IPS-NIHi7 (cell line): ENCODE measurements at regions not wholly inside any gene's neighbourhood (a gene's known extent, or its start where the extent isn't known, plus 50 kb on each side); places are given as distances from the start of the nearest gene placed in this dataset.
"Not testable (repeated sequence)": the region's sequence is repeated elsewhere in the genome, so short reads cannot be mapped to it uniquely, and the experiment has no call there.

Experiments
- DNase-seq: peaks from one replicate; pipeline ENCODE4 v3.0.0; 2012; ENCODE audit warnings: mixed read lengths; ENCODE audit errors: extremely low spot score

DNA sequence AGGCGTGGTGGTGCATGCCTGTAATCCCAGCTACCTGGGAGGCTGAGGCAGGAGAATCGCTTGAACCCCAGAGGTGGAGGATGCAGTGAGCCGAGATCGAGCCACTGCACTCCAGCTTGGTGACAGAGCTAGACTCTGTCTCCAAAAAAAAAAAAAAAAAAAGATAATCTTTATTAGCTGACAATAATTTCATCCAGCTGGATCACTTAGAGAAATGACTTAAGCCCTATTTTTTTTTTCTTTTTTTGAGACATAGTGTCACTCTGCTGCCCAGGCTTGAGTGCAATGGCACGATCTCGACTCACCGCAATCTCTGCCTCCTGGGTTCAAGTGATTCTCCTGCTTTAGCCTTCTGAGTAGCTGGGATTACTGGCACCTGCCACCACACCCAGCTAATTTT, 51.6 kb upstream of the MAP4K4 start:
- not testable (repeated sequence) for DNase-seq

DNA sequence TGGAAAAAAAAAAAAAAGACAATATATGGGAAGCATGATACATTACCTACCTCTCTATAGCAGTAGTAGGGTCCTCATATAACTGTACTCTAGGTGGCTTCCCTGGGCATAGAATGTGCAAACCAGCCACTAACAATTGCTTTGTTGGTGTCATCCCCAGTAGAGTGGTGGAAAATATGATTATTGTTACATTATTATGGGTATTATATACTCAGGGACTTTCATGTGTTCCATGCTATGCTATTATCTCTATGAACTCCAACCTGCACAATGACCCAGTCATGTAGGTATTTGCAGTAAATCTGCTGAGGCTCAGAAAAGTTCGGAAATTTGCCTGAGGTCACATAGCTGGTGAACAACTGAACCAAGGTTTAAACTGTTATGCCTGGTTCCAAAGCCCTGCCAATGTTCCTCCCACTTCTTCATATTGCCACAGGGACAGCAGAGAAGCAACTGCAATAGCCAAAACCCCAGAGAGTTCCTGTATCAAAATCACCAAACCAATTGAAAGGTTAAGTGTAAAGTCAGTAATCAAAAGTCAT, 52.6 kb upstream of the MAP4K4 start:
- no peak for DNase-seq

DNA sequence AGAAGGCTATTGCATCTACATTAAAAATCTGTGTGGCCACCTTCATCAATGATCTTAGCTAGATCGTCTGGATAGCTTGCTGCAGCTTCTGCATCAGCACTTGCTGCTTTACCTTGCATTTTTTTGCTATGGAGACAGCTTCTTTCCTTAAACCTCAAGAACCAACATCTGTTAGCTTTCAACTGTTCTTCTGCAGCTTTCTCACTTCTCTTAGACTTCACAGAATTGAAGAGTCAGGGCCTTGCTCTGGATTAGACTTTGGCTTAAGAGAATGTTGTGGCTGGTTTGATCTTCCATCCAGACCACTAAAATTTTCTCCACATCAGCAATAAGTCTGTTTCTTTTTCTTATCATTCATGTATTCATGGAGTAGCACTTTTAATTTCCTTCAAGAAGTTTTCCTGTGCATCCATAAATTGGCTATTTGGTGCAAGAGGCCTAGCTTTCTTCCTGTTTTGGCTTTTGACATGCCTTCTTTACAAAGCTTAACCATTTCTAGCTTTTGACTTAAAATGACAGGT, 54.4 kb upstream of the MAP4K4 start:
- no peak for DNase-seq

DNA sequence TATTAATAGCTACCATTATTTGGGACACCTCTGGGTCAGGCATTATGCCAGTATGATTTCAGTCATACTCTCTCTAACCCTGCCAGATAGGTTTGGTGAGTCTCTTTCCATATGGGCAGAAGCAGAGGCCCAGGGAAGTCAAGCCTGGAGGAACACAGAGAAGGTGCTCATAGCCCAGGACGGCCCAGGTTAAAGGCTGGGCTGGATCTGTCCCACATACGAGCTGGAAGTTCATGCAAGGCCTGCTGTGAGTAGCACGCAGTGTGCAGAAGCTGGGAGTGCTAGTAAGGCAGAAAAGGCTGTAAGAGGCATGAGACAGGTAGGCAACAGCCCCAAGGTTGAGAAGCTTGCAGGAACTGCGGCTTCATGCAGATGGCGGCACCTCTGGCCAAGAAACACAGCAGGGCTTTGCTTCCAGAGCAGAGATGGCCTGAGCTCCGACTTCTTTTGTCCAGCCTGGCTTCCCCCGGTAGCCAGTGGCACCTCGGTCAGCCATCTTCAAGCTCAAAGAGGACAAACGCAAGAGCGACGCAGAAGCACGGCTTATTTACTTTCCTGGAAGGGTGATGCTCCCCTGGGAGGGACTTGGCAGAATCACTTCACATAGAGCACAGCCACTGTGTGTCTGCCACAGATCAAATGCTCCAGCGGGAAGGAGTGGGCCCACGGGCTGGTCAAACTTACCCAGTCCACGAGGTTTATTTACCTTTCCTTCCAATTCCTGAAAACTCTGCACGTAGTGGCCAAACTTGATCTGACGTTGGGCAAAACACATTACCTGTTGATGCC, 58.5 kb upstream of the MAP4K4 start:
- no peak for DNase-seq

DNA sequence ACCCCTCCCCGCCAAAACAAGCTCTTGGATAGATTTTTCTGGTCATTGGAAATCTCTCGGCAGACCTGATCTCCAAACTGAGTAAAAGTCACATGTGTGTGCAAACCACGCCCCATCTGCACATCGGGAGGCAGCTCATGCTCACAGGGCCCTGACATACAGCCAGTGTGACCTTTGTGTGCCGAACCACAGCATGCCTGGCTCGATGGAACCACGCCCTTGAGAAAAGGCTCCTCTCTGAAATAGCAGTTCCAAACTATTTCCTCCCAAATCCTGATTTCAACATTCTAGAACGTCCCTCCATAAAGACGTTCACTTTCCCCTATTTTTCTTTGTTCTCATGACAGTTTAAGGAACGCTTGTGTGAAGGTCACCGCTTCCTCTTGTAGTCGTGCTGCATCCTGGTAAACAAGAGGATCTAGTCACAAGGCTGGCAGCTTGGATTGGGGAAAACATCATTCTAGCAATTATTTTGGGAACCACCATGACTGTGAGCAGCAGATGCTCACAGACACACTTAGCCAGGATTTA, 59.3 kb upstream of the MAP4K4 start:
- no peak for DNase-seq

DNA sequence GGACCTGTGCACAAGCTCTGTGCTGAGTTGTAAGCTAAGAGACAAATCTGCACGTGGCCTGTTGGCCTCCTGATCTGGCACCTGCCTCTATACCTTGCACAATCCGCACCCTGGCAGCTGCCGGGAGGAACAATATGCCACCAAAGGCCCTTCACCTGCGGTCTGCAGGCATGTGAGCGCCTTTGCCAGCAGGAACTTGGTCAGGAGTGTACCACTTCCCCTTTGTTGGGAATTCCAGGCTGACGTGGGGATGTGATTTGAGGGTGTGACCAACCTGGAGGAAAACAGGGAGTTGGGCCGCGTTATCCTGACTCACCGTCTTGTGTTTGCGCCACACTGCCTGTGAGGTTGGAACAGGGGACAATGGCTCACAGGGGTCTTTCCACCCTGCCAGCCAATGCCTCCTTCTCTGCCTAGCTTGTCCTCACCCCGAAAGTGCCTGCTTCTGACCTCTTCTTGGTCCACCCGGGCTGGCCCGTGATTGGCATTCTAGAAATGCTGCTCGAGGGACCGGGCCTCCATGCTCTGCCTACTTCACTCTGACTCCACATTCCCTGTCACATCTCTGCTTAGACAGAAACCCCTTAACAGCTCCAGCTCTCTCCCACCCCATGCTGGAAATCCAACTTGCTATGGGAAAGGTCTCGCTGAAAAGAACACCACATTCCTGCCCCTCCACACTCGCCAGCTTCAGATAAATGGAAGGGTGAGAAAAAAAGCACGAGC, 67.1 kb upstream of the MAP4K4 start:
- no peak for DNase-seq

DNA sequence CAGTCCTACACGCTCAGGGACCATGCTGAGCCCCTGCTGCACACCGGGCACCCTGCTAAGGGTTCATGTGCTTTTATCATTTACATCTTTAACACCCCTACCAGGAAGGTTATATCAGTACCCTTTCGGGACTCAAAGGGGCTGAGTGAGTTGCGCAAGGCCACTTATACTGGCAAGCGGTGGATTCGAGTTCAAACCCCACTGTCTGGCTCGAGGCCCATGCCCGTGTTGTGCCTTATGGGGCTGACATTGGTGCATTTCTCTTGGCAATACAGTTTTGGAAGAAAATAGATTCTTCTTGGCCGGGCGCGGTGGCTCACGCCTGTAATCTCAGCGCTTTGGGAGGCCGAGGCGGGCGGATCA, 69.5 kb upstream of the MAP4K4 start:
- DNase-seq = no peak

DNA sequence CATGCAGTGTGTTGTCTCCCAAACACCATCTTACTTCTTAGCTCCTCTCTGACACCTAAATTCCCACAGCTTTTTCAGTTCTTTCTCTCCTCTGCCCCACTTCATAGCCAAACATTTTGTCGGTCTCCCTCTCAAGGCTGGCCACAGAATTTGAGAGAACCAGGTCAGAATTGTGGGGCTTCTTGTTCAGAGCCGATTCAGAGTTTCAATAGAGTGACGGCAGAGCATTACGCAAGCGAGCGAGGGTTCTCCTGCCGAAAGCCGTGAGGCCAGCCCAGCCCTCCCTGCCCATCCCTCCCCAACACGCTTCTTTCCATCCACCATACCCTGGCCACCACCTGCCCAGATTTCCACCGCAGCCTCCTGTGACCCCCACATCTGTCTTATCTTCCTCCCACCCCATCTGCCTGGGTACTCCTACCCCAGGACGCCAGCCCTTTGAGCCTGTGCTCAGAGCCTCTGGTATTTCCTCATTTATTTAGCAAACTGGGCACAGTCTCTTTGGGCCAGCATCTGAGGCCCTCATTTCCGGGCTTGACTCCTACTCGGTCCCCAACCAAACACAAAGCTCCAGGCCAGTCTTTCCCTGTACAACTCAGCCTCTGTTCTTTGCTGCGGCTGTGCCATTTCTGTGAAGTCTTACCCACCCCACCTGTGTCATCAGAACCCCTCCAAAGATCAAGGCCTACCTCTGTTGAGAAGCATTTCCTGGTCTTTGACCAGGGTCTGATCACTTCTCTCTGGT, 70.0 kb upstream of the MAP4K4 start:
- no peak for DNase-seq

DNA sequence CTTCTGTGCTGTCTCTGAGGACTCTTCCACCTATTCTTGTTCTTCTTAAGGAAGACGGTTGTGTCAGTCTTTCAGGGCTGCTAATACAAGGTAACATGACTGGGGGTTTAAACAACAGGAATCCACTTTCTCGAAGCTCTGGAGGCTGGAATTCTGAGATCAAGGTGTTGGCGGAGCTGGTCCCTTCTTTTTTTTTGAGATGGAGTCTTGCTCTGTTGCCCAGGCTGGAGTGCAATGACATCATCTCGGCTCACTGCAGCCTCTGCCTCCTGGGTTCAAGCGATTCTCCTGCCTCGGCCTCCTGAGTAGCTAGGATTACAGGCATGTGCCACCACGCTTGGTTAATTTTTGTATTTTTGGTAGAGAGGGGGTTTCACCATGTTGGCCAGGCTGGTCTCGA, 71.7 kb upstream of the MAP4K4 start:
- not testable (repeated sequence) for DNase-seq

DNA sequence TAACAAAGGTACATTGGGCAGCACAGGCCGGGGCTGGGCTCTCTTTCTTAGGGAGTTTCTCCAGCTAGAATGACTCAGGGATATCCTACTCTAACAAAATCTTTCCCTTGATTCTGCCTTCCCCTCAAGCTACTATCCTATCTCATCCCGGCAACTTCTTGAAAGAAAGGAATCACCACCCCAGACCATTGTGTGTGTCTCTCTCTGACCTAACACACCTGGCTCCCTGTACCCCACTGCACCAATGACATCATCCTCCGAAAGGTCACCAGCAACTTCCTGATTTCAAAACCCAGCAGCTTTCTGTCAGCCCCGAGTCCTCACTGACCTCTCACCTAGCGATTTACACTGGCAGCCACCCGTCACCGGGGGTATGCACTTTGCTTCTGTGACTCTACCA, 72.1 kb upstream of the MAP4K4 start:
- DNase-seq = no peak

DNA sequence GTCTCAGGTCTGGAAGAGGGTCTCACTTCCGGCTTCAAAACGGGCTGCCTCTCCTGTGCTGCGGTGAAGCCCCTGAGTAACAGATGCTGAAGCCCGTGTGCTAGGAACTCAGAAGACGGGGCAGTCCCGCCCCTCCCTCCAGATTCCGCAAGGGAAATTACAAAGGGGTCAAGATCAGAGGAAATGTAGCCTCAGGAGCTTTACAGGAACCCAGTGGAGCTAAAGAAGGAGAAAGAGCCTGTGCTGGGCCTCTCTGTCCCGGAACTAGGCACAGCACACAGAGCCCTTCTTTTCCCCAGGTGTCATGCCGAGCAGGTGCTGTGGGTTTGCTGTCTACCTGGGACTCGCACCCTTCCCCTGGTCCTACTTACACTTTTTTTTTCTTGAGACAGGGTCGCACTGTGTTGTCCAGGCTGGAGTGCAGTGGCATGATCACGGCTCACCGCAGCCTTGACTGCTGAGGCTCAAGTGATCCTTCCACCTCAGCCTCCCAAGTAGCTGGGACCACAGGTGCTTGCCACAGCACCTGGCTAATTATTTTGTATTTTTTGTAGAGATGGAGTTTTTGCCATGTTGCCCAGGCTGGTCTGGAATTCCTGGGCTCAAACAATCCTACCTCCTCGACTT, 72.7 kb upstream of the MAP4K4 start:
- DNase-seq = no peak

DNA sequence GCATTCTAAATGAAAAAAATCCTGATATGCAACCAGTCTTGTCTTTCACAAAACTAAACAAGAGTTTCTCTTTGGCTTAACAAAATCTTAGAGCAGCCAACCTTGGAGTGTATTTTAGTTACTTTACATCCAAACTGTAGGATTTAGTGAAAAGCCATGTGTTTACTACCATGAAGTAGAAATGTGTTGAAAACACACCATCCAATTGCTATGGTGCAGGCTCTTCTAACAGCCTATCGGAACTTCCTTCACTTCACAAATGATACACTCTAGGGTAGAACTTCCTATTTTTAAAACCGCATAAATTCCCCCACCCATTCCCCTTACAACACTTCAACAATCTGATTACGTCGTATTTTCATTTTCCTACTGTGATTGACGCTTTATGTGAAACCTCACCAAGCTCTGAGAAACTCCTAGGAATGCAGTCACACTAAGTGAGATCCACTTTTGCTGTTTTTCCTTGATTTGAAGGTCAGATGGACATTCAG, 74.4 kb upstream of the MAP4K4 start:
- no peak for DNase-seq

DNA sequence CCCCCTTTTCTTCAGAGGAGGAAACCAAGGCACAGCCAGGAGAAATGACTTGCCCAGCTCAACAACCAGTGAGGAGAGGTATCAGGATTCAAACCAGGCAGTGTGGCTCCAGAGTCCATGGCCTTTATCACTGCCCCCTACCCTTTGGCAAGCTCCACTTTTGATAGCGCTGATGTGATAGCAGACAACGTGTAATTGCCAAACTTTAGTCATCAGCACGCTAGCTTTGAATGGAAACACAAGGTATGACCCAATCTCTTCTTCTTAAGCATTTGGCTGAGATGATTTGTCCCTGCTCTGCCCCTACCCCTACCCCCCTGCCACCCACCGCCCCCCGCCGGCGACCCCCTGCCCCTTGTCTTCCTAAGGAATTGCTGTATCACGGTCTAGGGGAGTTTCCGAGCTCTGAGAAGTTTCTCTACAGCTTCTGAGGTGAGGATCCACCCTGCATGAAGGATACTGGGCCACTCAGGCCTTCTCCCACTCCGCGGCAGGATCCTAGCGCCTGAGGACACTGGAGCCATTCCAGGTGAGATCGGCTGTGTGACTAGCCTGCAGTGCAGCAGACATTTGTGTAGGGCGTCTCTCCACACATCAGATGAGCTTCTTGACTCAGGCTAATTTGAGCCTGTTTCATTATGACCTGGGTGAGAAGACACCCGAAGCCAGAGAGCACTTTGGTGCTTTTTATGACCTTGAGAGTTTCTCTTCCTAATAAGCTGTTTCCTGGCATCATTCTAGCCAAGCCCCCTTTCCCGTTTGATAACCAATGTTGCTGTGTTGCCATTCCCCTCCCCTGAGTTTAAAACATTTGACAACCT, 75.1 kb upstream of the MAP4K4 start:
- no peak for DNase-seq

DNA sequence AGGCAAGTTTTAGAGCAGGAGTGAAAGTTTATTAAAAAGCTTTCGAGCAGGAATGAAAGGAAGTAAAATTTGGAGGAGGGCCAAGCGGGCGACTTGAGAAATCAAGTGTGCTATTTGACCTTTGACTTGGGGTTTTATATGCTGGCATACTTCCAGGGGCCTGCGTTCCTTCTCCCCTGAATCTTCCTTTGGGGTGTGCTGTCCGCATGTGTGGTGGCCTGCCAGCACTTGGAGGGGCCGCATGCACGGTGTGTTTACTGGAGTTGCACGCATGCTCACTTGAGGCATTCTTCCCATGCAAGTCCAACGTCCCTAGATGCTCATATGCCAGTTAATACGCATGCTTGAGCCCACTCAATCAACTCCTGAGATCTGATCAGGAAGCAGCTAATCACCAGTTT, 78.3 kb upstream of the MAP4K4 start:
- DNase-seq = no peak

DNA sequence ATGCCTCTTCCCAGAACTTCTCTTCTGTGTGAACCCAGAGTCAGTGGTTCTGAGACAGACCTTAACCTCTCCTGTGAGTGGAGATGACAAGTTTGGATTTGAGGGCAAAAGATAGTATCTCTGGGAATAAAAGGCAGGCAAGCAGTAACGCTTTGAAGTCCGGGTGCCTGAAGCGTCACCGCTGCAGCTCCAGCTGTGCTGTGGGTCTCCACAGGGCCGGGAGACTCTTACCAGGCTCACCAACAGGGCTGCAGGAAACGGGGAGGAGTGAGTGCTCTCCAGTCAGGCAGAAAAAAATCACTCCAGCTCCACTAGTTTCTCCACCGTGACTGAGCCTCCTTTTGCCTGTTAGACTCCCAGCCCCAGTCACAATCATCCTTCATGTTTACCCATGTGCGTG, 79.7 kb upstream of the MAP4K4 start:
- DNase-seq = no peak

DNA sequence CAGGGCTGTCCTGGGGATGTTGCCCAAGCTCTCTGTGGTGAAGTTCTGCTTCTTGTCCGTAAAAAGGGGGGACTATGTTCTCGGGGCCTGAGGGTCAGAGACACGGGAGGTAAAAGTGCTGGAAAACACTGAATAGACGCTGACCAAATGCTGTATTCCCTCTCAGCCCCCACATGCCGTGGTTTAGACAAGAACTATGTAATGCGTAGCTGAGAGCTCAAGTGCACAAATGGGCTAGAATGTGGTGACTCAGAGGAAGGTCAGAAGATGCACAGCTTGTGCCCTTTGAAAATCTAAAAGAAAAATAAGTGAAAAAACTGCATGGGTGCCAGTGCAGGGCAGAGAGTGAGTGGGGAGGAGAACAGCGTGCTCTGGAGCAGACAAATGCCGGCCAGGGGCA, 80.3 kb upstream of the MAP4K4 start:
- no peak for DNase-seq

DNA sequence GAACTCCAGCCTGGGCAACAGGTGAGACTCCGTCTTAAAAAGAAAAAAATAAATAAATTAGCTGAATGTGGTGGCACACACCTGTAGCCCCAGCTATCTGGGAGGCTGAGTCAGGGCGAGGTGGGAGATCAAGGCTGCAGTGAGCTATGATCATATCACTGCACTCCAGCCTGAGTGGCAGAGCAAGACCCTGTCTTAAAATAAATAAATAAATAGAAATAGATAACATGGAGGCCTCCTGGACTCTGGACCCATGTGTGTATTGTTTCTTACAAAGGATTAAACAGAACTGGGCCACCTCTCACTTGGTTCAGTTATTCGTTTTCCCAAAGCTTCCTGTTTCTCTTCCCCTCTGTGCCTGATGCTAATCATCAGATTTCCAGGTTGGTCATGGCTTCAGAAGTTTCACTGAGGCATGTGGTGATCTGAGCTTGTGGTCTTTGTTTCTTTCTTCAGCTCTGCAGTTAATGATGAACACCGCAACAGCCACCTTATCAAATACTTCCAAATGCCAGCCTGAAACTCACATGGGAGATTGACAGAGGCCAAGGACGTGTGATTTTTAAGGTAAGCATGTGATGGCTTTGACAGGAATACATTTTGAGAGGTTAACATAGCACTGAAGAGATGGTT, 83.3 kb upstream of the MAP4K4 start:
- DNase-seq = no peak

DNA sequence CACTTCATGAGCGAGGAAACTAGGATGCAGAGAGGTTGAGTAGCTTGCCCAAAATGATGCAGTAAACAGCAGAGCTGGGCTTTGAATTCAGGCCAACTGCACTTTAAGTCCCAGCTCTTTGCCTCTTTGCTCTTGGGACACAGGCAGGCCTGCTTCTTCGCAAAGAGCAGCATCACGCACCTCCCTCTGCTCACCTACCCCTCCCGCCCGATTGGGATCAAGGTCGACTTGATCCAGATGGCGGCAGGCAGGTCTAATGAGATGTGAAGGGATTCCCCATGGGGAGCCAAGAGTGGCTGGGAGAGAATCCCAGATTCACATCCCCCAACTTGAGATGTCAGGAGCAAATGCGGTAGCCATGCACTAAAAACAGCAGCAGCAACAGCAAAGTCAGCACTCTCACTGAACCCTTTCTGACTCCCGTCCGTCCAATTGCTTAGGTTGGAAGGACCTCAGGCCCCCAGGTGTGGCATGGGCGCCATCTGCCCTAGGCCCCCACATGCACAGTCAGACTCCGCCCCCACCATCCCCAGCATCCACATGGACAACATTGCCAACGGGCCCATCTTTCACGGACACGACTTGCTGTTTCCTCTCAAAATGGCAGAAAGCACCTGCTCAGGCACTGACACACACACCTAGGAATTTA, 84.3 kb upstream of the MAP4K4 start:
- no peak for DNase-seq

DNA sequence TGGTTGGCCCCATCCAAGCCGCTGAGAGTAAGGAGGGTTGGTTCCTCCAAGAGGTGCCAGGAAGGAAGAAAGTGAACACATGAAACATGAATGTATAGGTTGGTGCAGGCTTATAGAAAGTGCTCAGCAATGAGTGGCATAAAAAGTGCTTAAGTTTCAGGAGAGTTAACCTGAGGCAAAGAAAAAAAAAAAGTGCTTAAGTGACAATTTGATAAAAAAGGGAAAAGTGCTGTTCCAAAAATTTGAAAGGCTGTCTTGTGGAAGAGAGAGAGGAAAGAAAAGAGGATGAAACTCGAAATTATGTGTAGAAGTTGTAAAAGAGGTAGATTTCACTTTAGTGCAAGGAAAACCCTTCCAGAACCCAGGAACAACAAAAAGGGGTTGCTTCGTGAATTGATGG, 85.5 kb upstream of the MAP4K4 start:
- DNase-seq = no peak
